Activated CD4-positive, alpha-beta T cell treated with anti-CD3 and anti-CD28 coated beads, Interleukin-10, Interleukin-2, amounts not matched to agents 100 ng/mL and 50 ng/mL, durations not matched to agents 16 hours and 8 hours (primary cell): ENCODE measurements at regions not wholly inside any gene's neighbourhood (a gene's known extent, or its start where the extent isn't known, plus 50 kb on each side); places are given as distances from the start of the nearest gene placed in this dataset.

Experiments used
- DNase-seq: peaks from one replicate; pipeline ENCODE4 v3.0.0-alpha.2; 2020

DNA sequence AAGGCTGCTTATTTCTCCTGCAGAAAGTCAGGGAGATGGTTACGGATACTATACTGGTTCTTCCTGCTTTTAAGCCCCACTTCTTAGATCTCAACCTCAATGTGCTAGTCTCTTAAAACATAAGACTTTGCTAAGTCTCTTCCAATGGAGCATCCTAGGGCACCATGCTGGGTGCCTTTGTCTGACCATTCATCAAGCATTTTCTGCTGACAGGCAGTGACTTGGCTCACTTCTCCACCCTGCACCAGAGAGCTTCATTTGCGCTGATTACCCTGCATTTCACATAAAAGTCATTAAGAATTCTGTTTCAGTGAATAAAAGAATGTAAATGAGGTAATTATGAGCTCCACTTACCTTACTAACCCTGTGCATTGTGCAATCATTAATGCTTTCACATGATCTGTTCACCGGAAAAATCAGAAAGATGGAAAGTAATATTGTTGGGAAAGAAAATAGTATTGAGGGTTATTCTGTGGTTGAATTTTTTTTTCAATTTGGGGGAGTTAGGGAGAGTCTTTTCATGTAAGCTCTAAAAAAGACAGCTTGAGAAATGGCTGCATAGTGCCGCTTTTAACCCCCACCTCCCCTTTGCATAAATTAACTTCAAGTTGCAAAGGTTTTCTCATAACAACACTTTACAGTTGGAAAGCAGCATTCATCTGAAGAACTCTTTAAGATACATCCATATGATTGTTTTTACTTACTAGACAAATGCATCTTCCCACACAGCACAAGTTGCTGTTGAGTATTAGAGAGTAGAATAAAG is 677.3 kb upstream of the KIRREL3 start:
- no peak for DNase-seq

DNA sequence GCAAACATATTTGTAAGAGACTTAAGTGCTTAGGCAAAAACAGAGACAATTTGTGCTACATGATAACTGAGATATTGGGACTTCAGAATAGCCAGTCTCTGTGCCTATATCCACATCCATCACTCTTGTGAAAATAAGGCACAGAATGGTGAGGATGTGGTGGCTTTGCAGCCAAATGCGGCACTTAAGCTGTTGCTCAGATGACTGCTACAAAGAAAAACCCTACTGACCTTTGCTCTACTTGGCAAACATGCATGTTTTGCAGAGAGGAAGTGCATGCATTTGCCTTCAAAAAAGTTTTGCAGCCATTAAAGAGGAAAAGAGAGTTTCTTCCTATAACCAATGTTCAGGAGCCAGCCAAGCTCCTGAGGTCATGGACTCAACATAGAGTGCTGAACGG is 675.0 kb upstream of the KIRREL3 start:
- DNase-seq, result no peak

DNA sequence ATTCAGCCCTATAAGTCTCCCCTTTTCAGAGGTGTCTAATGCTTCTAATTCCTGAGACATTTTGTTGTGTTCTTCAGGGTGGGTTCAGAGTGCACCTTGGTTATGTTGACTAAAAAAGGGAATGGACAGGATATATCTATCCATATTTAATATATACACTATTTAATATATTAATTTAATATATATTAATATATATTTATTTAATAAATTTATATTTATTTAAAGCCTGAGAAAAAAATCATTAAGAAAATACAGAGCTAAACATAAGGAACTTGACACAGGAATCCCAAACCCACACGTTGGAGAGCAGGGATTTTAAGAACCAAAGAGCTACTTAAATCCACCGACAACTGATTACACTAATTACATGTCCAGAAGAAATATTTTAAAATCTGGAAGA is 674.2 kb upstream of the KIRREL3 start:
- no peak for DNase-seq

DNA sequence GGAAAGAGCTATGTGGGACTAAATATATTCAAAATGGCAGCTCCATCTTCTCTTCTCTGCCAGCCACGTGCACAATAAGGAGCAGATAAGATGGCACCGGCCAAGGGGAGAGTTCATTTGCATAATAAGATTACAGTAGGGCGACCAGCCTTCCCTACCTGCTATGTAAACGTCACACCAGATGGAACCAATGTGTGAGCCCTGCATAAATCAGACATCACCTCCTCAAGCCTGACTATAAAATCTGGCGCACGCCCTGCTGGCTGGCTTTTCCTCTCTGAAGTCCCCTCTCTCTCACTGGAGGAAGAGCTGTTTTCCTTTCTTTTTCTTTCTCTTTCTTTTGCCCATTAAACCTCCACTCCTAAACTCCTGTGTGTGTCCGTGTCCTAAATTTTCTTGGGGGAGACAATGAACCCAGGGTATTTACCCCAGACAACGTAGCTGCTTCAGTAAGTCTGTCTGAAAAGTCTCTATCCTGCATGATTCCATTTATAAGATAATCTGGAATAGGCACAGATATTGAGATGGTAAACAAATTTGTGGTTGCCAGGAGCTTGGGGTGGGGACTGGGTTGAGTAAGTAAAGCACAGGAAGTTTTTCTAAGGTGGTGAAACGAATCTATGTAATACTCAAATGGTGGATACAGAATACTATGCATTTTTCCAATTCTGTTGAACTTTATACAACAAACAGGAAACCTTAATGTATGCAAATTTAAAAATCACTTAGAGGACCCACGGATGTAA is 670.0 kb upstream of the KIRREL3 start:
- DNase-seq, result no peak

DNA sequence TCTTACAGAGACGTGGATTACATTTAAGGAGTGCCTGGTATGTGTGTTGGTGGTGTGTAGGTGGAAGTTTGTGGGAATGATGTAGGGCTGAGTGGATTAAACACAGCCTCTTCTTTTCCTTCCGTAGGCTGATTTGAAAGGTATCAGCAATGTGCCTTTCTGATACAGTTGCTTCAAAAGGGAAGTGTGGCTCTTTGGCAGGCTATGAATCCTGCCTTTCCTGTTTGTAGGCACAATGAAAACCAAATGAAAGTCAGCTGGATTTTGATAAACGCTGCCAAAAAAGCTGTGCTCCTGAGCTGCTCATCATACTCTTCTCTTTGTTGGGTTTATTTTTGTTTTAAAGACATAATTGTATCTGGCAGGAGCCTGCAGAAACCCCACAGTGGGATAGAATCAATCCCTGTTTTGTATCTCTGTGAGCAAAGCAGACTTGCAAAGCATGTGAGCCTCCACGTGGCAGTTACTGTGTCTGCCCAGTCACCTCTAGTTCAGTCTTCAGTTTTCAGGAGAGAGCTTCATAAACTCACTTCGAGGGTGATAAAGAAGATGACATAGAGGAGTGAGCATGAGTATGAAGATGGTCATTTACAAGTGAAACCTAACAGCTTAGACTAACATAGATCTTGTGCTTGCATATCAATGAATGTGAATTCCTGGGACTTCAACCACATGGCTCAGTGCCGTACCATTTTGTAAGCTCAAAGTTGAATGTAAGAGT is 655.7 kb upstream of the KIRREL3 start:
- no peak for DNase-seq

DNA sequence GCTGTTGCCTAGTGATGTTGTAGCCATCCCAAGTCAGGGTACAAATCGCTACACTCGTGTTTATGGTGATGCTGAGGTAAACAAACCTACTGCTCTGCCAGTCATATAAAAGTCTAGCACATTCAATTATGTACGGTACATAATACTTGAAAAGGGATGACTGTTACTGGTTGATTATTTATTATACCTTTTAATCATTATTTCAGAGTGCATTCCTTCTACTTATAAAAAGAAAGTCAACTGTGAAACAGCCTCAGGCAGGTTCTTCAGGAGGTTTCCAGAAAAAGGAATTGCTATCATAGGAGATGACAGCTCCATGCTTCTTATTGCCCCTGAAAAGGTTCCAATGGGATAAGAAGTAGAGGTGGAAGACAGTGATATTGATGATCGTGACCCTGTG is 652.5 kb upstream of the KIRREL3 start:
- DNase-seq, result no peak

DNA sequence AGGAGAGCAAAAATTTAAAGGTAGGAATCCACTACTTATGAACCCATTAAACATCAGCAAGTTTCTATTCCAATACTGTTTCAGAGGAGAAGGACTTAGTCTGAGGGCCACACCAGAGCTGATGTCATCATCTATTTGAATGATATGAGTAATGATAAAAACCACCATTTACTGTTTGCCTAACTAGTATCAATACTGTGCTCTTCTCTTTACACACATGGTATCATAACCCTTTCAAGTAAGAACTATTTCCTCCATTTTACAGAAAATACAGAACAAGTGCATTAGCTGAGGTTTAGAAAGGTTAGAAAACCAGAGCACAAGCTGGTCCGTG is 651.3 kb upstream of the KIRREL3 start:
- DNase-seq, result peak; percentile 2

DNA sequence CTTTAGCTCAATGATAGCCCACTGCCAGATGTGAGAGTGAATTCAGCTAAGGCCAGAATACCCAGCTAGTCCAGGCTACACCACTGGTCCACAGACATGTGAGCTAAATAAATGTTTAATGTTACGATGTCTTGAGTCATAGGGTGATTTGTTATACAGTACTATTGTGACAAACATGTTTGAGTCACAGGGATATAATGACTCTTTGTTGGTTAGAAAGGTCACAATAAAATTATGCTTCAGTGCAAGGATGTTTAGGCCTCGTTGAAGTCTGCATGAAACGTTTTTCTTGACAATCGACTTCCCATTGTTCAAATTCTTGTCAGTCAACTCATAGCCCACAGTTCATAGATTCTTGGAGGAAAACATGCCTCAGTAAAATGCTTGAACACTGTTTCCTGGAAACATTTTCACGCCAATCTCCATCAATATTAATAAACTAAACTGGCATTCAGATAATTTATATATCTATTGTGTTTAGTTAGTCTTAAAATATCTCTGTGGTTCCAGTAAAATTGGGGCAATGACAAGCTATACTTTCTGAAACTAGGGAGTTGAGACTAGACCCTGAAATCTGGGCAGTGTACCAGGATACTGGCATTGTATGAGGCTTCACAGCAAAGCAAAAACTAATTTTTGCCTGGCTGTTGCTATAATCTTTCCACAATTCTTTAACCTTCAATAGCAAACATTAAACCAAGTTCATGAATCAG is 650.8 kb upstream of the KIRREL3 start:
- no peak for DNase-seq

DNA sequence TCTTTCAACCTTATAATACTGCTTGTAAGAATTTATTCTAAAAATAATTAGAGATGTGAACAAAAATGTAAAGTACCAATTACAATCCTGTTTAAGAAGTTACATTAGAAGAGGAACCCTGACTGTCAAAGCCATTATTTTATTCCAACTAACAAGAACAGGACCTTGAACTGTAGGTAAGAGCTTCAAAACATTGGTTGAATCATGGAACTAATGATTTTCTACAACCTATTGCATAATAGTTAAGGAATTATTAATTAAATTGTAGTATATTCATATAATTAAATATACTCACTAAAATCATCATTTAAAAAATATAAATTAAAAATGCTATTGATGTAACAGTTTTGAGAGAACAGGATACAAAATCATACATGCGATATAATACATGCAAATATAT is 649.4 kb upstream of the KIRREL3 start:
- DNase-seq, result no peak

DNA sequence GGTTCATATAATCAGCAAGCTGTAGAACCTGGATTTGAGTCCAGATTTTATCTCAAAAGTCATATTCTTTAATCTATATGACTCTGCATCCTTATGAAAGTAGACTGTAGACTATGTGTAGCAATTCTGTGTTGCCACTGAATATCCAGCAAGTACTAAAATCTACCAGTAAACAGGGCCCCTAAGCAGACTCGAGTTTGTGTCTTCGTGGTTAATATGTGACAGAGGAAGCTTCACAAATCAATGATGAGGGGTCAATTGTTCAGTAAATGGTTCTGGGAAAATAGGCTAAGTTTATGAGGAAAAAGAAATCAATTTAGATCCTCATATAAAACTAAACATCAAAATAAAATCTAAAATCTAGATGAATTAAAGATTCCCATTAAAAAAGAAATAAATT is 648.5 kb upstream of the KIRREL3 start:
- DNase-seq, result no peak

DNA sequence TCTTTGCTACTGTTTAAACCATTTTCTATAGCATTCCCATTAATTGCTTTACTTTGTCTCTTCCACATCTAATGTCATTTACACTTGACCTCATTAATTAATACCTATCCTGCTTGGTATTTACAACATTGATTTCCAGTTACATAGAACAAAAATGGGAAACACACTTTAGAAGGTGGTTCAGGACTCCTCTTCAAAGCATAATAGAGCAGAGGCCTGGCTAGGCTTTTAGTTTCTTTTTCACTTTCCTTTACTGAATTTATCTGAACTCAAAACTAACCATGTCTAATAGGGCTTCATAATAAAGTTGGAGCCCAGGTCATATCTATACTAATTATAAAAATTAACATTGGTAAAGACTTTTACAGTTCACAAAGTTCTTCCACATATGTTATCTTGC is 648.0 kb upstream of the KIRREL3 start:
- no peak for DNase-seq

DNA sequence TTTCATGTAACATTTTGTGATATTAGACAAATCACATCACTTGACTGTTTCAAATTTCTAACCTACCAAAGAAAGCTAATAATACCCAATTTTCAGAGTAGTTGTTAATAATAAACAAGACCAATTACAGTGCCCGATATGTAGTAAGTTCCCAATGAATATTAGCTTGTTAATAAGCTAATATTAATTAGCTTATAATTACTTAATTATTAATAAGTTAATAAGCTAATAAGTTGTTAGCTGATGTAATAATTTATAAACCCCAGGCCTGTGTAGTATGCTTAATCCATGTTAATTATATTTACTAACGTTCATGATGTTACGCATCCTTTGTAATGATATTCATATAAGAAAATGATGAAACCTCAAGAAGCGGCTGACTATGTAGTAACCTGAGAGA is 643.8 kb upstream of the KIRREL3 start:
- DNase-seq, result no peak

DNA sequence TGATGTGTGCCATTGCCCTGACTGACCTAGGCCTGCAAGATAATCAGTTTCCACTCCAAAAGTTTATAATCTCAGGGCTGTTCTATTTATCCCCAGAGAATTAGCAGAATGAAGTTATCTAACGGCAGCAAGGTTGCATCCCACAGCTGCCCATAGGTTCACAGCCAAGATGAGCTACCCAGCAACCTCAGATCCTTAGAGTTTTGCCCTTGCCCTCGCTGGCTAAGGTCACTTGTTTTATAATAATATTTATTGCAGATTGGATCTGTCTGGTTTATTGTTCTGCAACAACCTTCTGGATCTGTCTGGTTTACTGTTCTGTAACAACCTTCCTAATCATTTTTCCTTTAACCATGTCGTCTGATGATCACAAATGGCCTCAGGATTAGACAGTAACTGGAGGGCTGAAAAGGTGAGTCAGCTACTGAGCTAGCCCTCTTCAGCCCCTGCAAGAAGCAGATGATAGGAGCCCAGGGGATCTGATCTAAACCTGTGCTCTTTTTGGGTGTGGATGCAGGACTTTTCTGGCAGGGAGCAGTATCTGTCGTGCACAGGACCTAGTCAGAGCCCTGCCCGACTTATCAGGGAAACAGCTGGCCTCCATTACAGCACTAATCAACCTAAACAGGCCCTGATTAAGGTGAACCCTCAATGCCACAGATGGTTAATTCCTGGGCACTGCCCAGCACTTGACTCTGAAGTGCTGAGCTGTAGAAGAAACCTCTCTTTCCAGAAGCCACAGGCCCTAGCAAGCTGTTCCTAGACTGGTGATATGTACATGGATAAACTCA is 642.9 kb upstream of the KIRREL3 start:
- no peak for DNase-seq

DNA sequence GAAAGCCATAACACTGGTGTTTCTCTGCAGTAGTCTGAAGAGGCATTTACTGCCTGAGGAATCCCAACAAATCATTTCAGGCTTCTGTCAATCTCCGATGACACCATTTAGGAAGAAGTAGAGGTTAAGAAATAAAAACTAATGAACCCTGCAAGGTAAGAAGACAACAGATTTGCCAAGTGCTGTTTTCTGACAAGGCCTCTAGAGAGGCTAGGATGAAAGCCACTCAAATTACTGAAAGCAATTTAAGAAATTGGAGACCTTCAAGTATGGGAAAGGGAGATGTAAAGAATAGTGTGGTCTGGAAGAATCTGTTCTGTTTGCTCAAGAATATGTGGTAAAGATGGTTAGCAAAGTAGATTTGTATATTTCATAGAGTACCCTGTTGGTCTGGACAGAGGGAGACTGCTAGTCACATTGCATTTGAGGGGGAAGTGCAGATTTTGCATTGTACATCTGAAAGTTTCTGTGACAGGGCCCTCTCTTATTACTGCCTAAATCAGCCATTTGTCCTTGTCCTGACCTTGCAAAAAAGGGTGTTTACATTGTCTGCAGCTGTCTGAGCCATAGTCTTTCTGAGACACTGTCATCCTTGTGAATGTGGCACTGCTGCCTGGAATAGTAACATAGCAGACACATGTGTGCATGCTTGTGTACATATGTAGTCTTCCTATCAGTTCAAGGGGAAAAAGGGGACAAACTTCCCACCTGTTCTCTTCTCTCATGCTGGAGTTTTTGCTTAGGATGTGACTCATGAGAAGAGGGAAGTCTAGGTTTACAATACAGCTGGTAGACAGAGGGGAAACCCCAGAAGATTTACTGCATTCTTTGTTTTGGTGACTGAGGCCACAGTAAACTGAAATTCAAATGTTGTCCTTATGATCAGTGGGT is 640.2 kb upstream of the KIRREL3 start:
- no peak for DNase-seq

DNA sequence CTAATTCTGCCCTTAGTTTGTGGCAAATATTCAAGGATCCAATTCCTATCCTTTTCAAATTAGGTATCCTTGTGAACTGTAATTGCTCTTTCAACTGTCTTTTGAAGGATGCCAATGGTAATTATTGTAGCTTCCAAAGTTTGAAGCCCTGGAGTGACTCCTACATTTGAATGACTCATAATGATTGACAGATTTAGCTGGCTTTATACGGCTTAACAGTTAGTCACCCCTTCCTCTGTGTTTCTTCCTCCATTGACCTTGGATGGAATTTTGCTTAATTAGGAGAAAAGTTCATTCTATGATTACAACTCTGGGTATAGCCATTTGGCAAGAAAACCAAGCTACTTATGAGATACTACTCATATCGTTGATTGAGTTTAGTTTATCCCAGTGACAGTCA is 639.3 kb upstream of the KIRREL3 start:
- no peak for DNase-seq

DNA sequence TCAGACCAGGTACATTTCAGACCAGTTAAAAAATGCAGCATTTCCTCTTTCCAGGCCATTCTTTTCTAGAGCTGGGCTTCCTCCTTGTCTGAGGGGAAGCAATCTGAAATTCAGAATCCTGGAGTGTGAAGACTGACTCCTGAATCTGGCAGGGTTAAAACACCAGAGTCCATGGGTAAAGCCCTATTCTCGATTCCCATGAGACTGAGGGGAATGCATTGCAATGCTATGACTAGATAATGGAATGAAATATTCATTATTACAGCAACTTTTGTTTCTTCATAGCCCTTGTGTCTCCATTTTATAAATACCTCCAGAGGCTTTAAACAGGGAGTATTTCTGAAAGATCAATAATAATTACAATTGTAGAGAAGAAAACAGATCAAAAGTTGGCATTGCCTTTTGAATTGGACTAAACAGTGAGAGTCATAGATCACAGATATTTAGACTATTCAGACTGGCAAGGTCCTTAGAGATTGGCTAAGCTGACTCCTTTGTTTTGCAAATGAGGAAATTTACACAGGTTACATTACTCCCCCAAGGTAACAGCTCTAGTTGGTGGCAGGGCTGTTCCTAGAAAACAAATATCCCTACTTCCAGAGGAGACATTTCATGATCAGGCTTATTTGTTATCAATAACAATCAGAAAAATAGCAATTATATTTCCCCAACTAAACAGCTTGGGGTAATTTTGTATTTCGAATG is 632.6 kb upstream of the KIRREL3 start:
- no peak for DNase-seq

DNA sequence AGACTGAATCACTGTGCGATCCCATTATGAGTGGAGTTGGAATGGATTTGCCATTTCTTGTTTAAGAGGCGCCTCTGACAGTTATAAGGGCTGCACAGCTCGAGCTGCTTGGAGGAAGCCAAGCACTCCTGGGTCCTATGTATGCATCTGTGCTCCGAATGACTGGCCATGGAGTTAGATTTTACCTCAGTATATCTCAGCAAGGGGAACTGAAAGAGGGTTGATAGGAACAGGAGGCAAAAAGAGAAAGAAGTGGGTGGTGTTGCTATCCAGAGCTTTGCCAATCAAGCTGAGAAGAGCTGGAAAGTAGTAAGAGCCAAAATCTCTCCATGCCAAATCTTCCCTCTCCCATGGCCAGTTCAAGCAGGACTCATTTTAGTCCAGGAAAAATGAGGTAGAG is 632.0 kb upstream of the KIRREL3 start:
- no peak for DNase-seq

DNA sequence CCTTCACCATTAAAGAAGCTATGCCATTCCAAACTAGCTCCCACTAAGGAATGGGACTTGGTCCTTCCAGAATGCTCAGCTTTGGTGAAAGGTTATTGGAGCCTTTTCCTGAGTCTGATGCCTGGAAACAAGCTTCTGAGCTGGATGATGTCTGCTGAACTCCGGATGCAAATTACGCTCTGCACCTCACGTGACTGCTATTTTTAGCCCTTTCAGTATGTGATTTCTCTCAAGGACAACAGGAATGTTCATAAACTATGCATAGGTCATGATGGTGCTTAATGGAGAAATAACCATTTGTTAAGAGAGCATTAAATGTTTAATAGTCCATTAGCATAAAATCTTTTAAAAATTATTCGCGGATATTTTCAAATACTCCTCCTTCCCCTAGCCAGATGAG is 631.4 kb upstream of the KIRREL3 start:
- DNase-seq, result no peak

DNA sequence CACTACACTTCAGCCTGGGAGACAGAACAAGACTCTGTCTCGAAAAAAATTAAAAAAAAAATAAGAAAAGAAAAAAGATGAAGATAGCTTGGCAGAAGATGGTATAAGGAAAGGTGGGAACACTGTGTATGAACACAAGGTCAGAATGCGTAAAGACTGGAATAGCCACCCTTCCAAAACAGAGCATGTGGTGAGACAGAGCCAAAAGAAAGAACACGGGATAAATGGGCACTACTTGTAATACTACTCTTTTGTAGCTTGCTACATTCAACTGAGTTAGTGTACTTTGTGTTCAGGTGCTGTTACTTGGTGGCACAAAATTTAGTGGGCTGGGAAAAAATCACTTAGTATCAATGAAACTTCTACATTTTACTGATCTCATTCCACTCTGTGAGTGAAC is 628.6 kb upstream of the KIRREL3 start:
- no peak for DNase-seq

DNA sequence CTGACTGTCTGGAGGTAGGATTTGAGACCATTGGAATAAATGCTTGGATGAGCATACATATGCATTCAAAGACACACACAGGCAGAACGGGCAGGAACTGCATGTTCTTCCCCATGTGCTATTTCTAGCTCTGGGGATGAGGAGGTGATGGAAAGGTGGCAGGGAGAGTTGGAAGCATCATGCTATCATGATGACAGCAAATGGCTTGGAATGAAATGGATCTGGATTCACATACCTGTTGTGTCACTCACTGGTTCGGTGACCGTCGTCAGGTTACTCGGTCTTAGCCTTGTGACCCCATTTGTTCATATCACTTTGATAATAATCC is 627.9 kb upstream of the KIRREL3 start:
- DNase-seq, result no peak
